Uterus (tissue), 3 donors: ENCODE measurements at regions not wholly inside any gene's neighbourhood (a gene's known extent, or its start where the extent isn't known, plus 50 kb on each side); places are given as distances from the start of the nearest gene placed in this dataset.

Experiments used
- DNase-seq, 2 donors: peaks; one replicate each; pipeline ENCODE4 v3.0.0-alpha.2; 2019 to 2020
- H3K27ac ChIP-seq, 2 donors: fragments of 200-600 bp; sonication (generic); 1 replicate in 1 of 2; 2 replicates in 1 of 2; pipeline ENCODE4 v1.5.1; 2016 to 2018
- H3K27me3 ChIP-seq, 2 donors: fragments of 200-600 bp; sonication (generic); one replicate each; pipeline ENCODE4 v1.5.1; 2018 to 2019; ENCODE audit warnings: control low read depth in 1 of 2
- H3K36me3 ChIP-seq, 2 donors: fragments of 200-600 bp; sonication (generic); one replicate each; pipeline ENCODE4 v1.5.1; 2019; ENCODE audit warnings: control low read depth in 1 of 2
- H3K4me1 ChIP-seq, 2 donors: fragments of 200-600 bp; sonication (generic); one replicate each; pipeline ENCODE4 v1.5.1; 2018 to 2019; ENCODE audit warnings: control low read depth in 1 of 2
- H3K4me3 ChIP-seq, 2 donors: fragments of 200-600 bp; sonication (generic); 1 replicate in 1 of 2; 2 replicates in 1 of 2; pipeline ENCODE4 v1.5.1; 2018 to 2019; ENCODE audit warnings: mild to moderate bottlenecking in 1 of 2
- H3K9me3 ChIP-seq, 2 donors: fragments of 200-600 bp; sonication (generic); one replicate each; pipeline ENCODE4 v1.5.1; 2019; ENCODE audit warnings: control low read depth in 1 of 2
- CTCF ChIP-seq, 4 experiments: fragments of 200-600 bp in 2 of 4; fragments of 450-650 bp in 2 of 4; sonication (generic) in 2 of 4; IDR thresholded peaks; one replicate each; pipeline ENCODE4 v1.5.1; 2016 to 2019; ENCODE audit warnings: antibody characterized with exemption in 4 of 4, mild to moderate bottlenecking in 2 of 4, moderate library complexity in 1 of 4
- POLR2A ChIP-seq, 2 donors: fragments of 450-650 bp; IDR thresholded peaks; one replicate each; pipeline ENCODE4 v1.6.1; 2016; ENCODE audit warnings: antibody characterized with exemption in 2 of 2, mild to moderate bottlenecking in 1 of 2, moderate library complexity in 1 of 2
- intact Hi-C: fragments of 100-400 bp; cut with DNase I; formaldehyde crosslinking; loops from one replicate; pipeline ENCODE4 v1.15.1; 2023; ENCODE audit warnings: low total_unique reads
- donor health status: DM: yes; HTN: yes; CAD: no.

DNA sequence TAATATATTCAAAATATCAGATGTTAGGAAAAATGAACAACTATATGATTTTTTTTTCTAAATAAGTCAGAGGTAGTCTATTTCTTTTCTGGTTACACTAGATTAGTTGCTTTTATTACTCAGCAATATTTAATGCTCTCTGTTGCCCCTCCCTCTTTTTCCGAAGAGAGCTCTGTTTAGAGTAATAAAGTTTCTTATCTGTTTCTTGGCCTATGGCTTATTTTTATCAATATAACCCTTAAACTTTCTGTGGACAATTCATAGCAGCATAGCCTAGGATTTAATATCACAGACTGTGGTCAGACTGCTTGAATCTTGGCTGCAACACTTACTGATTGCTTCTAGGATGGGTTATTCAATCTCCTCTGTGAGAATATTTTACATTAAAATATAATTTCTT lies 2315.4 kb upstream of the AGA start:
- no peak overlapping the region for H3K4me3 ChIP-seq
- intact Hi-C loops: no loop called here
- no peaks in the 10 kb centered on the region for H3K27me3 ChIP-seq
- H3K9me3 ChIP-seq: no peaks in the 10 kb centered on the region
- no peaks in the 10 kb centered on the region for H3K36me3 ChIP-seq
- no peak for TF ChIP-seq POLR2A (IDR thresholded peaks at IDR 0.05)
- TF ChIP-seq CTCF (IDR thresholded peaks at IDR 0.05): no peak
- no peak overlapping the region for H3K27ac ChIP-seq
- H3K4me1 ChIP-seq: no peaks in the 10 kb centered on the region
- DNase-seq: no peak

DNA sequence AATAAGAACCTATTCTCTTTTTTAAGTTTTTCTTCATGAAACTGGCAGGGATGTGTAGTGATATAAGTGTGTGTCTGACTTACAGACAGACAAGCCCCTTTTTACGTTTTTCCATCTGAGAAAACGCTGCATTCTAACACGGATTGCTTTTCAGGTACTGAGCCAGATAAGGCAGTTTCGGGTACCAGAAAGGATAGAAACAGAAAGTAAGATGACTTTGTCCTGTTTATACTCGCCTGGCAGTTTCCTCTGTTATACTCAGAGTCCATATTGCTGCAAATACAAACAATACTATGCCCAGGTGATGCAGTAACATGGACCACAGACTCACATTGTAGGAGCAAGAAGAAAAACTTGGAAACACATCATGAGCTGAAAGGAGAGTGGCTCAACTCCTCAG lies 2320.6 kb upstream of the AGA start:
- TF ChIP-seq POLR2A (IDR thresholded peaks at IDR 0.05): no peak
- no peak for TF ChIP-seq CTCF (IDR thresholded peaks at IDR 0.05)
- no peaks in the 10 kb centered on the region for H3K36me3 ChIP-seq
- no peaks in the 10 kb centered on the region for H3K4me1 ChIP-seq
- H3K27ac ChIP-seq: no peak overlapping the region
- intact Hi-C loops: no loop called here
- no peak overlapping the region for H3K4me3 ChIP-seq
- no peaks in the 10 kb centered on the region for H3K9me3 ChIP-seq
- H3K27me3 ChIP-seq: no peaks in the 10 kb centered on the region
- no peak for DNase-seq

DNA sequence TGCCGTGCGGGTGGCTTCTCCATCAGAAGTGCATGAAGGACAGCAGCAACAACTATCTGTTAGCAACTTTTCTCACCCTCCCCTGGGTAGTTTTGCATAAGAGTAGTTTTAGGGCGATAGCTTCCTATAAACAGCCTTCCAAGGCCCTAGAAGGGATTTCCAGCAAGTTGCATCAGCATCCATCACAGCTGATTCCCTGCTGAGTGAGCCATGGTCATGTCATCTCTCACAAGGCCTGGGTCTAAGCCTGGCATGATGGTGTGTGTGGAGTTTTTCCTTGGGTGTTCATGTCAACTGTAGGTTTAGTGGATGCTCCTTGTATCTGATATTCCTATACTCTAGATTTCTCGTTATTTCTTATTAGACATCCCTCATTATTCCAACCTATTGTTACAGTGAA lies 2324.7 kb upstream of the AGA start:
- intact Hi-C loops: no loop called here
- Histone ChIP-seq H3K36me3 (no peaks in the 10 kb centered on the region), H3K27ac (no peak overlapping the region), H3K9me3 (no peaks in the 10 kb centered on the region), H3K4me1 (no peaks in the 10 kb centered on the region), H3K27me3 (no peaks in the 10 kb centered on the region), H3K4me3 (no peak overlapping the region)
- DNase-seq: no peak
- no peak for TF ChIP-seq POLR2A (IDR thresholded peaks at IDR 0.05)
- no peak for TF ChIP-seq CTCF (IDR thresholded peaks at IDR 0.05)

DNA sequence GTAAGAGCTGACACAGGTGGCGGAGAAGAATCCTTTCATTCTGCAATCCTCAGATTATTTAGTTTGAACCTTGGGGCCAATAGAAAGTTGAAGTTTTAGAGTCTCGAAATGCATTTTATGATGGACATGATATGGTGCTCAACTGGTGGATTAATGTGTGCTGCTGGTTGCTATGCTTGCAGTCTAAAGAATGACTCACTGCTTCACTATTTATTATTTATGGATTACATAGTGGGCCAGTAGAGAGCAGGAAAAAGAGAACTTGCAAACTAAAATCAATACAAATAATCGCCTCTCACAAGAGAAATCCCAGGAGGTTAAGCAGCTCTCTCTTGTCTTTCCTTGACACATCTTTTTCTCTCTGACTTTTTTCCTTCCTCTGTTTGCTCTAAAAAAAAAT lies 2326.8 kb upstream of the AGA start:
- H3K27ac ChIP-seq: no peak overlapping the region
- no peaks in the 10 kb centered on the region for H3K27me3 ChIP-seq
- TF ChIP-seq CTCF (IDR thresholded peaks at IDR 0.05) (no peak), POLR2A (IDR thresholded peaks at IDR 0.05) (no peak)
- no peak for DNase-seq
- no peaks in the 10 kb centered on the region for H3K4me1 ChIP-seq
- H3K4me3 ChIP-seq: no peak overlapping the region
- H3K9me3 ChIP-seq: no peaks in the 10 kb centered on the region
- intact Hi-C loops: no loop called here
- H3K36me3 ChIP-seq: no peaks in the 10 kb centered on the region

DNA sequence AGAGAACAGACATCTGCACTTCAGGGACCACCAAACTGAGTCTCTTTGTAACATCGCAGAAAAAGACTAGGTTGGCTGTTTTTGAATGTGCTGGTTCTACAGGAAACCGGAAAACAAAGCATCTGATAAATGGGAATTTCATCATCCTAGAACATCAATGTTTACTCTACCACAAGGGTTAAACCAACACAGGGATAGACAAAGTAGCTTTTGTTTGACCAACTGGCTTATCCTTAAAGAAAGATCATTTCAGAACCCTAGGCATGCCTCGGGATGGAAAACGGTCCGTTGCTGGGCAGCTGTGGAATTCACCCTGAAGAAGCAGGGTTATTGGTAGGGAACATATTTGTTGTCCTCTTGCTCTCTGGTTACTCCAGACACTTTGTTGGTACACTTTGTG lies 2355.5 kb upstream of the AGA start:
- DNase-seq: no peak
- no peak overlapping the region for H3K4me3 ChIP-seq
- intact Hi-C loops: no loop called here

More for the DNA sequence above, 2355.5 kb upstream of the AGA start:
- no peaks in the 10 kb centered on the region for H3K4me1 ChIP-seq
- no peak overlapping the region for H3K27ac ChIP-seq
- TF ChIP-seq POLR2A (IDR thresholded peaks at IDR 0.05) (no peak), CTCF (IDR thresholded peaks at IDR 0.05) (no peak)
- no peaks in the 10 kb centered on the region for H3K9me3 ChIP-seq
- H3K27me3 ChIP-seq: no peaks in the 10 kb centered on the region
- H3K36me3 ChIP-seq: no peaks in the 10 kb centered on the region
